ENCODE measurements at regions not wholly inside any gene's neighbourhood (a gene's known extent, or its start where the extent isn't known, plus 50 kb on each side); places are given as distances from the start of the nearest gene placed in this dataset.

DNA sequence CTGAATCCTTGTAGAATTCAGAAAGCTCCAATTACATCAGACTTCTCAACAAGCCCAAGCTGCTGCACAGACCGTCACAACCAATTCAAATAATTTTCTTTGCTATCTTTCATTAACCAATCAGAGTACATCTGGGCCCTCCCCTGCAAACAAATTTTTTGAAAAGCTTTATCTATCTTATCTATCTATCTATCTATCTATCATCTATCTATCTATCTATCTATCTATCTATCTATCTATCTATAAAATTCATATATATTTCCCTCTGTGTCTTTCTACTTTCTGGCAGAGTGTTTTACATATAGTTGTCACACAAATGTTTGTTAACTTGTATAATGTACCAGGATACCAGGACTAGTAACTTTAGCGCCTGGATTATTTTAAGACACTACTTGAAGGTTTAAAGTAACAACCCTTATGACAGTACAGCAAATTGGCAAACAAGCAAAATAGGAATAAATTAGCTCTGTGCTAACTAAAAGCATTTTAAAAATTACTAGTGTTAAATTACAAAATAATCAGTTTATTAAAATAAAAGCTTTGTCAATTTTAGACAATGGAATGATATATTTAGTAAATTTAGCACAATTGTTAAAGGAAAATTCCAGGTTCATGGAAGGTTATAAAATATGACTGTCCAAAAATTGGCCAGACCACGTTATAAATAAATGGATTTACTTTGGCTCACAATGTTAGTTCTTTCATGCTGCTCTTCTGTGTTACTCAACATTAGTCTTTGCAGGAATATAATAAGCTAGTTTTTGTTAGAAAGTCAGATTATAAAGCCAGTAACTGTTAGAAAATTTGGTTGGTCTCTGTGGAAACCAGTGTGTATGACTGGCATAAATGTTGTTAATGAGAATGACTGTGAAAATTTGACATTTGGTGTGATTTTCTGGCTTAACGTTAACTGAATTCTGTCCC lies 138.6 kb downstream of the SUCNR1 start:
- POLR2A ChIA-PET: no interaction called here
- no peak for TF ChIP-seq SIN3A (IDR thresholded peaks at IDR 0.05; ENCODE audit: borderline replicate concordance, insufficient read depth, low read depth, low read length)
- no peak for TF ChIP-seq TCF7L2 (IDR thresholded peaks at IDR 0.05; ENCODE audit: low read depth, low read length)
- TF ChIP-seq, protein P1, sequence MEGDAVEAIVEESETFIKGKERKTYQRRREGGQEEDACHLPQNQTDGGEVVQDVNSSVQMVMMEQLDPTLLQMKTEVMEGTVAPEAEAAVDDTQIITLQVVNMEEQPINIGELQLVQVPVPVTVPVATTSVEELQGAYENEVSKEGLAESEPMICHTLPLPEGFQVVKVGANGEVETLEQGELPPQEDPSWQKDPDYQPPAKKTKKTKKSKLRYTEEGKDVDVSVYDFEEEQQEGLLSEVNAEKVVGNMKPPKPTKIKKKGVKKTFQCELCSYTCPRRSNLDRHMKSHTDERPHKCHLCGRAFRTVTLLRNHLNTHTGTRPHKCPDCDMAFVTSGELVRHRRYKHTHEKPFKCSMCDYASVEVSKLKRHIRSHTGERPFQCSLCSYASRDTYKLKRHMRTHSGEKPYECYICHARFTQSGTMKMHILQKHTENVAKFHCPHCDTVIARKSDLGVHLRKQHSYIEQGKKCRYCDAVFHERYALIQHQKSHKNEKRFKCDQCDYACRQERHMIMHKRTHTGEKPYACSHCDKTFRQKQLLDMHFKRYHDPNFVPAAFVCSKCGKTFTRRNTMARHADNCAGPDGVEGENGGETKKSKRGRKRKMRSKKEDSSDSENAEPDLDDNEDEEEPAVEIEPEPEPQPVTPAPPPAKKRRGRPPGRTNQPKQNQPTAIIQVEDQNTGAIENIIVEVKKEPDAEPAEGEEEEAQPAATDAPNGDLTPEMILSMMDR (IDR thresholded peaks at IDR 0.05): no peak
- no peak for TF ChIP-seq POLR2AphosphoS5 (IDR thresholded peaks at IDR 0.05; ENCODE audit: low read depth, low read length)
- no peak for TF ChIP-seq REST (IDR thresholded peaks at IDR 0.05; ENCODE audit: insufficient read depth in 1 of 2, low read depth in 2 of 2, low read length in 1 of 2)
- in situ Hi-C loops (cut with HindIII; ENCODE audit: low pct_unique_long_range_greater_than_20kb, low sequenced_read_pairs) (no loop called here), intact Hi-C loops (cut with micrococcal nuclease; ENCODE audit: unreplicated experiment) (no loop called here)
- Histone ChIP-seq H3K4me3 (ENCODE audit: low read depth in 2 of 2, low read length in 2 of 2) (no peak overlapping the region), H3K9me3 (ENCODE audit: control insufficient read depth, insufficient read depth, low read depth, low read length) (no peaks in the 10 kb centered on the region; the same call in 1 of the 2 replicates), H3K4me1 (ENCODE audit: control insufficient read depth, insufficient read depth, low read length) (no peaks in the 10 kb centered on the region), H3K36me3 (ENCODE audit: control insufficient read depth, insufficient read depth, low read length) (no peaks in the 10 kb centered on the region), H3K27ac (ENCODE audit: low read length) (no peak overlapping the region), H3K27me3 (ENCODE audit: control insufficient read depth, insufficient read depth, low read length) (no peaks in the 10 kb centered on the region)
- BruUV-seq (replicated peaks): no TSS peak
- no peak for ATAC-seq
- CTCF ChIA-PET: no interaction called here
- no peak for DNase-seq (ENCODE audit: low read depth, low spot score)

- DNase-seq (ENCODE audit: low read depth, low spot score) (no peak), ATAC-seq (no peak)
- no peak overlapping the region for H3K27ac ChIP-seq (ENCODE audit: low read length)
- intact Hi-C loops (cut with micrococcal nuclease; ENCODE audit: unreplicated experiment): no loop called here
- no peaks in the 10 kb centered on the region for H3K4me1 ChIP-seq (ENCODE audit: control insufficient read depth, insufficient read depth, low read length)
- ChIA-PET CTCF (no interaction called here), POLR2A (no interaction called here)
- in situ Hi-C loops (cut with HindIII; ENCODE audit: low pct_unique_long_range_greater_than_20kb, low sequenced_read_pairs): no loop called here
- H3K36me3 ChIP-seq (ENCODE audit: control insufficient read depth, insufficient read depth, low read length): no peaks in the 10 kb centered on the region
- H3K9me3 ChIP-seq (ENCODE audit: control insufficient read depth, insufficient read depth, low read depth, low read length): no peaks in the 10 kb centered on the region
- no peaks in the 10 kb centered on the region for H3K27me3 ChIP-seq (ENCODE audit: control insufficient read depth, insufficient read depth, low read length)
- BruUV-seq (replicated peaks): no TSS peak
- no peak overlapping the region for H3K4me3 ChIP-seq (ENCODE audit: low read depth in 2 of 2, low read length in 2 of 2)
- TF ChIP-seq REST (IDR thresholded peaks at IDR 0.05; ENCODE audit: insufficient read depth in 1 of 2, low read depth in 2 of 2, low read length in 1 of 2): no peak
- TF ChIP-seq TCF7L2 (IDR thresholded peaks at IDR 0.05; ENCODE audit: low read depth, low read length): no peak
- TF ChIP-seq, protein P1 (IDR thresholded peaks at IDR 0.05): no peak
- no peak for TF ChIP-seq SIN3A (IDR thresholded peaks at IDR 0.05; ENCODE audit: borderline replicate concordance, insufficient read depth, low read depth, low read length)
- no peak for TF ChIP-seq POLR2AphosphoS5 (IDR thresholded peaks at IDR 0.05; ENCODE audit: low read depth, low read length)
Measured at GRCh38 chr3:152019508-152019907, 146.1 kb downstream of the SUCNR1 start.
